ENCODE measurements at regions not wholly inside any gene's neighbourhood (a gene's known extent, or its start where the extent isn't known, plus 50 kb on each side); places are given as distances from the start of the nearest gene placed in this dataset.

- no peak for TF ChIP-seq CTCF (IDR thresholded peaks at IDR 0.05)
- no peak for TF ChIP-seq EZH2 (IDR thresholded peaks at IDR 0.05; ENCODE audit: borderline replicate concordance, insufficient read depth, low read depth, low read length, poor library complexity, severe bottlenecking)
- H3K36me3 ChIP-seq (replicated peaks in 1 of 2; ENCODE audit: control extremely low read depth in 1 of 2, control insufficient read depth in 1 of 2, extremely low read depth in 1 of 2, insufficient read depth in 2 of 2, low read length in 1 of 2) = no peaks in the 10 kb centered on the region
- H3K27ac ChIP-seq (ENCODE audit: low read length in 2 of 2) = no peak overlapping the region
- no peak for ATAC-seq (ENCODE audit: low read depth)
- no peaks in the 10 kb centered on the region for H3K79me2 ChIP-seq (ENCODE audit: control insufficient read depth, insufficient read depth, low read length)
- intact Hi-C loops (cut with micrococcal nuclease) = no loop called here
- CTCF ChIA-PET = no interaction called here
- POLR2A ChIA-PET = no interaction called here
- no peak overlapping the region for H3K4me3 ChIP-seq (ENCODE audit: control extremely low read depth in 1 of 5, extremely low read depth in 1 of 5, insufficient read depth in 1 of 5, low read depth in 2 of 5, low read length in 4 of 5)
- no peak for DNase-seq
- no peak overlapping the region for H2AFZ ChIP-seq (ENCODE audit: insufficient read depth, low read depth, low read length, poor library complexity, severe bottlenecking)
- H3K9me3 ChIP-seq (ENCODE audit: control extremely low read depth in 1 of 3, control insufficient read depth in 2 of 3, insufficient read depth in 1 of 3, low read length in 2 of 3) = peaks cover 0 to 14% (median 11%) of the 10 kb centered on the region in 3 donors
- H3K4me2 ChIP-seq (replicated peaks; ENCODE audit: low read depth, low read length, poor library complexity, severe bottlenecking) = no peak overlapping the region
- Mint-ChIP-seq H3K27me3 (no peaks in the 10 kb centered on the region), H3K4me3 (no peak overlapping the region), H3K27ac (no peak overlapping the region), H3K4me1 (peaks cover 45% of the 10 kb centered on the region), H3K9me3 (ENCODE audit: insufficient read depth) (peaks cover 3% of the 10 kb centered on the region)
- 100% methylated on average over 2 of the region's 5 CpGs for WGBS (ENCODE audit: insufficient coverage)
- no peak overlapping the region for H3K9ac ChIP-seq (ENCODE audit: low read length)
- peaks cover 23 to 24% of the 10 kb centered on the region in 2 donors for H3K4me1 ChIP-seq (ENCODE audit: control insufficient read depth in 2 of 2, insufficient read depth in 2 of 2, low read length in 2 of 2)
- H4K20me1 ChIP-seq (ENCODE audit: control insufficient read depth, insufficient read depth, low read length, poor library complexity, severe bottlenecking) = no peaks in the 10 kb centered on the region
- no peaks in the 10 kb centered on the region for H3K27me3 ChIP-seq (replicated peaks in 1 of 4; ENCODE audit: control extremely low read depth in 1 of 4, control insufficient read depth in 3 of 4, insufficient read depth in 4 of 4, low read length in 3 of 4)
These were observed 71.5 kb downstream of the CYTL1 start for GRCh38 chr4:4947721-4948120.

GRCh38 chr4:4948370-4948769 lies 70.9 kb downstream of the CYTL1 start:
- H3K36me3 ChIP-seq (replicated peaks in 1 of 2; ENCODE audit: control extremely low read depth in 1 of 2, control insufficient read depth in 1 of 2, extremely low read depth in 1 of 2, insufficient read depth in 2 of 2, low read length in 1 of 2) = no peaks in the 10 kb centered on the region
- intact Hi-C loops (cut with micrococcal nuclease) = no loop called here
- no peak for ATAC-seq (ENCODE audit: low read depth)
- peaks cover 17 to 18% of the 10 kb centered on the region in 2 donors for H3K4me1 ChIP-seq (ENCODE audit: control insufficient read depth in 2 of 2, insufficient read depth in 2 of 2, low read length in 2 of 2)
- H3K4me3 ChIP-seq (ENCODE audit: control extremely low read depth in 1 of 5, extremely low read depth in 1 of 5, insufficient read depth in 1 of 5, low read depth in 2 of 5, low read length in 4 of 5) = no peak overlapping the region
- H3K79me2 ChIP-seq (ENCODE audit: control insufficient read depth, insufficient read depth, low read length) = no peaks in the 10 kb centered on the region
- no peak overlapping the region for H3K4me3 Mint-ChIP-seq
- H3K27ac Mint-ChIP-seq = no peak overlapping the region
- no peaks in the 10 kb centered on the region for H3K27me3 ChIP-seq (replicated peaks in 1 of 4; ENCODE audit: control extremely low read depth in 1 of 4, control insufficient read depth in 3 of 4, insufficient read depth in 4 of 4, low read length in 3 of 4)
- POLR2A ChIA-PET = no interaction called here
- no peaks in the 10 kb centered on the region for H4K20me1 ChIP-seq (ENCODE audit: control insufficient read depth, insufficient read depth, low read length, poor library complexity, severe bottlenecking)
- no peak overlapping the region for H3K4me2 ChIP-seq (replicated peaks; ENCODE audit: low read depth, low read length, poor library complexity, severe bottlenecking)
- WGBS (ENCODE audit: insufficient coverage) = 81% methylated on average over 3 of the region's 3 CpGs
- CTCF ChIA-PET = no interaction called here
- H3K27ac ChIP-seq (ENCODE audit: low read length in 2 of 2) = no peak overlapping the region
- DNase-seq = no peak
- H3K27me3 Mint-ChIP-seq = no peaks in the 10 kb centered on the region
- TF ChIP-seq CTCF (IDR thresholded peaks at IDR 0.05) (no peak), EZH2 (IDR thresholded peaks at IDR 0.05; ENCODE audit: borderline replicate concordance, insufficient read depth, low read depth, low read length, poor library complexity, severe bottlenecking) (no peak)
- H2AFZ ChIP-seq (ENCODE audit: insufficient read depth, low read depth, low read length, poor library complexity, severe bottlenecking) = no peak overlapping the region
- no peak overlapping the region for H3K9ac ChIP-seq (ENCODE audit: low read length)
- H3K4me1 Mint-ChIP-seq = peaks cover 38% of the 10 kb centered on the region
- peaks cover 0 to 16% (median 14%) of the 10 kb centered on the region in 3 donors for H3K9me3 ChIP-seq (ENCODE audit: control extremely low read depth in 1 of 3, control insufficient read depth in 2 of 3, insufficient read depth in 1 of 3, low read length in 2 of 3)
- H3K9me3 Mint-ChIP-seq (ENCODE audit: insufficient read depth) = peaks cover 3% of the 10 kb centered on the region

Data from B cell (primary cell).